Right lobe of liver (tissue), 6 donors: ENCODE measurements at regions not wholly inside any gene's neighbourhood (a gene's known extent, or its start where the extent isn't known, plus 50 kb on each side); places are given as distances from the start of the nearest gene placed in this dataset.

Source experiments
- ATAC-seq, 4 donors: fragments of 200-7000 bp; cut with Tn5 transposase; one replicate each; pipeline ENCODE4 v1.9.1; 2020; ENCODE audit warnings: mild to moderate bottlenecking in 4 of 4, moderate library complexity in 4 of 4
- DNase-seq, 3 donors: peaks; one replicate each; pipeline ENCODE4 v3.0.0-alpha.2; 2020
- H3K27ac ChIP-seq, 3 donors: fragments of 200-600 bp; one replicate each; pipeline ENCODE4 v1.8.0; 2022
- H3K27me3 ChIP-seq, 2 donors: fragments of 200-600 bp; one replicate each; pipeline ENCODE4 v1.8.0; 2022
- H3K36me3 ChIP-seq, 4 donors: fragments of 200-600 bp; sonication (generic) in 1 of 4; one replicate each; pipeline versions ENCODE4 v1.5.1 to v1.8.0; 2017 to 2022; ENCODE audit warnings: control low read depth in 1 of 4
- H3K4me1 ChIP-seq, 4 donors: fragments of 200-600 bp; sonication (generic) in 1 of 4; one replicate each; pipeline versions ENCODE4 v1.5.1 to v1.8.0; 2017 to 2022; ENCODE audit warnings: control low read depth in 1 of 4
- H3K4me3 ChIP-seq, 3 donors: fragments of 200-600 bp; one replicate each; pipeline ENCODE4 v1.8.0; 2022
- H3K9me3 ChIP-seq, 4 donors: fragments of 200-600 bp; sonication (generic) in 1 of 4; one replicate each; pipeline versions ENCODE4 v1.5.1 to v1.8.0; 2017 to 2022; ENCODE audit warnings: control low read depth in 1 of 4
- CTCF ChIP-seq, 4 donors: fragments of 200-600 bp in 3 of 4; fragments of 450-650 bp in 1 of 4; IDR thresholded peaks; one replicate each; pipeline versions ENCODE4 v1.5.1 to v1.8.0; 2016 to 2022; ENCODE audit warnings: antibody characterized with exemption in 4 of 4, mild to moderate bottlenecking in 2 of 4
- POLR2A ChIP-seq: fragments of 450-650 bp; IDR thresholded peaks from one replicate; pipeline ENCODE4 v1.6.1; 2017; ENCODE audit warnings: antibody characterized with exemption, mild to moderate bottlenecking
- WGBS: methylation state at CpG from one replicate; pipeline ENCODE4 v1.1.6; 2018; ENCODE audit warnings: low coverage, low lambda C conversion rate; ENCODE audit not compliant: insufficient coverage; ENCODE audit errors: missing lambda C conversion rate; 5-methylcytosine and 5-hydroxymethylcytosine counted together
- intact Hi-C, 2 donors: fragments of 100-400 bp; cut with DNase I; formaldehyde crosslinking; loops; one replicate each; pipeline versions ENCODE4 v1.11.2 to v1.14.1; 2022
- donor health status: DM: no; HTN: yes; CAD: no.
- donor health status: DM: no; HTN: no; CAD: no.
- donor health status: DM: no; HTN: no; CAD: no.
- donor health status: DM: no; HTN: yes; CAD: no.
- donor health status: DM: no; HTN: yes; CAD: no.

DNA sequence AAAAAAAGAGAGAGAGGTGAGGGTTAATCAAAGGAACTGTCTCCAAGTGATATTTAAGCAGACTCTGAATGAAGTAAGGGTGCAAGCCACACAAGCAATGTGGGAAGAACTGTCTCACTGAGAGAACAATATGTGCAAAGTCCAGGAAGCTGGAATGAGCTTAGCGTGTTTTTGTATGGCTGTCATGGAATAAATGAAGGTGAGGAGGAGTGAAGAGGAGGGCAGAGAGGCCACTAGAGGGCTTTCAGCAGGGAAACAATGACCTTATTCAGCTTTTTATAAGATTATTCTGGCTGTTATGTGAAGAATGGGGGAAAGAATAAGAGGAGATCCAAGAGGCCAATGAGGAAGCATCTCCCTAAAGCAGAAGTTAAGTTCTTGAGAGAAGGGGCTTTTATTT lies 86.9 kb upstream of the COL8A1 start:
- no peaks in the 10 kb centered on the region for H3K27me3 ChIP-seq
- no peaks in the 10 kb centered on the region for H3K4me1 ChIP-seq
- H3K27ac ChIP-seq, result no peak overlapping the region
- WGBS, result 56% methylated on average over 1 of the region's 1 CpG
- no peak for ATAC-seq
- no peaks in the 10 kb centered on the region for H3K9me3 ChIP-seq
- no peak for DNase-seq
- no peak for TF ChIP-seq CTCF (IDR thresholded peaks at IDR 0.05)
- no peak for TF ChIP-seq POLR2A
- H3K4me3 ChIP-seq, result no peak overlapping the region
- no peaks in the 10 kb centered on the region for H3K36me3 ChIP-seq
- intact Hi-C loops, result no loop called here

DNA sequence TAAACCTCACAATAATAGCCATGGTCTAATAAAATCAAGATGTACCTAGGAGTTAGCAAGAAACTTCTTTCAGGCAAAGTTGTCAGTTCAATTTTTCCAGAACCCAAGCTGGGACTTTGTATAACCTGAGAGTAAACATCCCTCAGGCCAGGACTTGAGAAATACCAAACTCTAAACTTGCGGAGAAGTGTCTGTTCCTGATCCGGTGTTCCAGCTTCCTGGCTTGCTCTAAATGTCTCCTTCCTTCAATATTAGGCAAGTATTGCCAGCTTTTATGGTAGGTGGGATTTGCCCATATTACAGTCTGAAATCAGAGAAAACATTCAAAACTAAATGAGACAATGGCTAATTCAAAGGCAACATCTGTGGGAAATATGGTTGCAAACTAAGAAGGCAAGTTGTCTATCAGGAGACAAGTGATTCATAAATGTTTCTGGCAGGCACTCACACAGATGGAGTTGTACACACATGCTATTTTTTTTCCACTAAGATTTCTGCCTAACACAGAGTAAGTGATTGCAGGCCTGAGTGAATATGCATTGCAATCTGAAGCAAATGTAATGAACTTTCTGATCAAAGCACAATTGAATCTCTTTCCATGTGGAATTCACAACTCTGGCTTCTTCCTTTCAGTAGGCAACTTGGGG lies 88.3 kb upstream of the COL8A1 start:
- Histone ChIP-seq H3K9me3 (no peaks in the 10 kb centered on the region), H3K27me3 (no peaks in the 10 kb centered on the region), H3K4me1 (no peaks in the 10 kb centered on the region), H3K4me3 (no peak overlapping the region), H3K36me3 (no peaks in the 10 kb centered on the region), H3K27ac (no peak overlapping the region)
- TF ChIP-seq CTCF (IDR thresholded peaks at IDR 0.05), result no peak
- TF ChIP-seq POLR2A, result no peak
- intact Hi-C loops, result no loop called here
- no peak for ATAC-seq
- DNase-seq, result no peak
- WGBS, result 78% methylated on average over 2 of the region's 2 CpGs

GRCh38 chr3:99549220-99549619 lies 89.2 kb upstream of the COL8A1 start:
- Histone ChIP-seq H3K4me1 (no peaks in the 10 kb centered on the region), H3K36me3 (no peaks in the 10 kb centered on the region), H3K4me3 (no peak overlapping the region), H3K9me3 (no peaks in the 10 kb centered on the region), H3K27ac (no peak overlapping the region), H3K27me3 (no peaks in the 10 kb centered on the region)
- no peak for TF ChIP-seq POLR2A
- TF ChIP-seq CTCF (IDR thresholded peaks at IDR 0.05), result no peak
- 28% methylated on average over 4 of the region's 4 CpGs for WGBS
- DNase-seq (no peak), ATAC-seq (no peak)
- intact Hi-C loops, result no loop called here

DNA sequence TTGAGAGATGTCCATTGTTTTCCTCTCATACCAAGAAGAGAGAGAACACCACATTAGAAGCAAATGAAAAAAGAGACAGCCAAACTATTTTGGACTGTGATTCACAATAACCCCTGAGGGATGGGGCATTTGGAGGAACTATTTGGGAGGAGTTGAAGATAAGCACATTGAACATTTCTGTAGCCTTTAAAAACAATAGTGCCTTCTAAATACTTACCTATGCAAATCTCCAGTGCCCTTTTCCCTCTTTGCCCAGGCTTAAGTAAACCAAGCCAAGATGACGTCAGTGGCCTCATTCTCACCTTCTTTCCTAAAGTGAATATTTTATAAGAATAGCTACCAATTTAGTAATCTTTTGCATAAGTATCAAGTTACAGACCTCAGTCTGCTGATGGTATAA lies 89.7 kb upstream of the COL8A1 start:
- WGBS, result 60% methylated on average over 1 of the region's 1 CpG
- ATAC-seq (no peak), DNase-seq (no peak)
- Histone ChIP-seq H3K4me3 (no peak overlapping the region), H3K36me3 (no peaks in the 10 kb centered on the region), H3K9me3 (no peaks in the 10 kb centered on the region), H3K27me3 (no peaks in the 10 kb centered on the region), H3K27ac (no peak overlapping the region), H3K4me1 (no peaks in the 10 kb centered on the region)
- TF ChIP-seq CTCF (IDR thresholded peaks at IDR 0.05) (no peak), POLR2A (no peak)
- intact Hi-C loops, result no loop called here
